C4-2B (cell line): ENCODE measurements at regions not wholly inside any gene's neighbourhood (a gene's known extent, or its start where the extent isn't known, plus 50 kb on each side); places are given as distances from the start of the nearest gene placed in this dataset.

Experiments
- H3K27ac ChIP-seq: fragments of 450-650 bp; 2 replicates; pipeline ENCODE4 v1.5.1; 2017
- ZFX ChIP-seq: fragments of 450-650 bp; IDR thresholded peaks from 2 replicates; pipeline ENCODE4 v1.6.1; 2017
- TF ChIP-seq, protein P1 (sequence below): fragments of 450-650 bp; conservative IDR thresholded peaks from 2 replicates; pipeline ENCODE4 v1.5.1; 2017; ENCODE audit warnings: mild to moderate bottlenecking

- H3K27ac ChIP-seq: no peak overlapping the region
These were observed 393.1 kb downstream of the FRK start for GRCh38 chr6:115667478-115668026.

DNA sequence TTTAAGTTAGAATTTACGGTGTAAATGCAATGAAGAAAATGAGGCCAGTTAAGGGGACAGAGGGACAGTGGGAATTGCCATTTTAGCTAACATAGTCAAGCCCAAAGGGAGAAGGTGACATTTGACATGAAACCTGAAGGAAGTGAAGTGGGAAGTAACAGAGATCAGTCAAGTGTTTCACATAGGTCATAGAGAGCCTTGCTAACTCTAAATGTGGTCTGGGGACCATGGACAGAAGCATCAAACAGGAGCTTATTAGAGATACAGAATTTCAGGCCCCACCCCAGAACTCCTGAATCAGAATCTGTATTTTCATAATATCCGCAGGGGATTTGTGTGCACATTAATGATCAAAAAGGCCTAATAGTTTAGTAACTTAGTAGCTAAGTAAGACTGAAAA lies 393.7 kb downstream of the FRK start:
- H3K27ac ChIP-seq: no peak overlapping the region
- TF ChIP-seq, protein P1, sequence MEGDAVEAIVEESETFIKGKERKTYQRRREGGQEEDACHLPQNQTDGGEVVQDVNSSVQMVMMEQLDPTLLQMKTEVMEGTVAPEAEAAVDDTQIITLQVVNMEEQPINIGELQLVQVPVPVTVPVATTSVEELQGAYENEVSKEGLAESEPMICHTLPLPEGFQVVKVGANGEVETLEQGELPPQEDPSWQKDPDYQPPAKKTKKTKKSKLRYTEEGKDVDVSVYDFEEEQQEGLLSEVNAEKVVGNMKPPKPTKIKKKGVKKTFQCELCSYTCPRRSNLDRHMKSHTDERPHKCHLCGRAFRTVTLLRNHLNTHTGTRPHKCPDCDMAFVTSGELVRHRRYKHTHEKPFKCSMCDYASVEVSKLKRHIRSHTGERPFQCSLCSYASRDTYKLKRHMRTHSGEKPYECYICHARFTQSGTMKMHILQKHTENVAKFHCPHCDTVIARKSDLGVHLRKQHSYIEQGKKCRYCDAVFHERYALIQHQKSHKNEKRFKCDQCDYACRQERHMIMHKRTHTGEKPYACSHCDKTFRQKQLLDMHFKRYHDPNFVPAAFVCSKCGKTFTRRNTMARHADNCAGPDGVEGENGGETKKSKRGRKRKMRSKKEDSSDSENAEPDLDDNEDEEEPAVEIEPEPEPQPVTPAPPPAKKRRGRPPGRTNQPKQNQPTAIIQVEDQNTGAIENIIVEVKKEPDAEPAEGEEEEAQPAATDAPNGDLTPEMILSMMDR: no peak

More at GRCh38 chr6:115667478-115668026, 393.1 kb downstream of the FRK start:
- TF ChIP-seq ZFX: no peak
- TF ChIP-seq, protein P1: no peak

- TF ChIP-seq ZFX: no peak
- TF ChIP-seq, protein P1: no peak
These were observed 395.4 kb downstream of the FRK start for GRCh38 chr6:115665310-115665709.

GRCh38 chr6:115663681-115664080 lies 397.0 kb downstream of the FRK start:
- H3K27ac ChIP-seq: no peak overlapping the region
- no peak for TF ChIP-seq ZFX

More at GRCh38 chr6:115665310-115665709, 395.4 kb downstream of the FRK start:
- H3K27ac ChIP-seq: no peak overlapping the region

GRCh38 chr6:115643762-115644161 lies 416.9 kb downstream of the FRK start:
- TF ChIP-seq, protein P1: no peak; the same call in 1 of the 2 replicates
- no peak for TF ChIP-seq ZFX
- H3K27ac ChIP-seq: no peak overlapping the region

DNA sequence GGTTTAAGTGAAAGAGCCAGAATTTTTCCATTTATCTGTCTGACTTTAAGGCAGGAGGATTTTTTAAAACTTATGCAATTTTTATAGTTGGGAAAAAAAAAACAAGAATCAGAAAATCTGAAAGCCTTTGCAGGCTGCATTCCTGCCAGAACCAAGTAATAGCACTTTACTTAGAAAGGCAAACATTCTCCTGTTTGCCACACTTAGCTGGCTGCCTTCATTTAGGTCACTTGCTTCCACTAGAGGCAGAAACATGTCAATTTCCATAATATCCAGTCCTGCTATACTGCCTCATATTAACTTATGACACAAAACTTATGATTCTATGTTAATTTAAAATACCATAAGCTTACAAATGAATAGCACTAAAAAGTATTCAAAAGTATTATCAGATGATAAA lies 425.8 kb downstream of the FRK start:
- H3K27ac ChIP-seq: no peak overlapping the region
- TF ChIP-seq, protein P1: no peak
- TF ChIP-seq ZFX: no peak

DNA sequence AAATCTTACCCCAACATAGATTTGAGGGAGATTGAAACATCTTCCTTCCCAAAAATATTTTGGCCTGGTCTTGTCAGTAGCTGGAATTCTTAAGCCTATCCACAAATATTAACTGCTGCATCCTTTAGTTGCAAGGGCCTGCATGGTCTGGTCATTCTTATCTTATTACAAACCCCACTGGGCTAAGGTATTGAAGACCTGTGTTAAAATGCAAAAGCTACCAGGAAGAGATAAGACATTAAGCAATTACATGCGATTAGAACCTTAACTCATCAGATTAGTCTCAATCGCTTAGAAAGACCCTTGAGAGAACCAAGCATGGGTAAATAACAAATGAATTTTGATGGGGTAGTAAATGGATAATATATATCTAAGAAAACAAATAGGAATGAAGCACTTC lies 426.6 kb downstream of the FRK start:
- TF ChIP-seq, protein P1: no peak
- TF ChIP-seq ZFX: no peak
- H3K27ac ChIP-seq: no peak overlapping the region

- H3K27ac ChIP-seq: no peak overlapping the region
- TF ChIP-seq, protein P1: no peak
- no peak for TF ChIP-seq ZFX
These were observed 429.7 kb downstream of the FRK start for GRCh38 chr6:115631028-115631427.
